Left hindlimb (tissue), 1 donor: ENCODE measurements at regions not wholly inside any gene's neighbourhood (a gene's known extent, or its start where the extent isn't known, plus 50 kb on each side); places are given as distances from the start of the nearest gene placed in this dataset.
A peak's percentile ranks its signal among the peaks of the same experiment; 100 is the strongest.
"Not testable (repeated sequence)": the region's sequence is repeated elsewhere in the genome, so short reads cannot be mapped to it uniquely, and the experiment has no call there.

ENCODE experiments used
- DNase-seq: peaks from one replicate; pipeline ENCODE4 v3.0.0-alpha.2; 2018

DNA sequence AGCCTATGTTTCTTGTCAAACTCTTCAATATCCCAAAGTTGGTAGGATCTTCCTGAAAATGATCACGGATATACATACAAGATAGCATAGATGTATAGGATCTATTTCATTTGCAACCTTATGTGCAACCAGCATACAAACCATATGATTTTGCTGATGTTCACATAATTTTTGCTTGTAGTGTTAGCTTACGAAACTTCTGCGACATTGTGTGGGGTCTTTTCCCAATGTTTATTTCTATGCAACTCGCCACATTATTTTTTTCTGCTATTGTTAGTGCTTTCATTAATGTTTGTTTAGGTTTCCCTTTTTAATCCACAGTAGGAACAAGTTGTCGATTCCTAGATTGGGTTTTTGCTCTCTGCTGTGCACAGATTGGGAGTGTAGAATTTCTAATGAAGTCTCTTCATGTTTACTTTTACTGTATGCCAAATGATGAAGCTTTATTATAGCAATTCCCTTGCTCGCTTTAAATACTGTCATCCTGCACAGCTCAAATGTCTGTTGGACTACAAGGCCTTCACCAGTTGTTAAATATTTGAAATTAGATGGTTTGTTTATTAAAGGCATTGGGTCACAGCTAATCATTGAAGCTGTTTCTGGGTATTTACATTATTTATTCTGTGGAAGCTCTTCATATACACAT is 257.6 kb upstream of the PCDH7 start:
- no peak for DNase-seq

DNA sequence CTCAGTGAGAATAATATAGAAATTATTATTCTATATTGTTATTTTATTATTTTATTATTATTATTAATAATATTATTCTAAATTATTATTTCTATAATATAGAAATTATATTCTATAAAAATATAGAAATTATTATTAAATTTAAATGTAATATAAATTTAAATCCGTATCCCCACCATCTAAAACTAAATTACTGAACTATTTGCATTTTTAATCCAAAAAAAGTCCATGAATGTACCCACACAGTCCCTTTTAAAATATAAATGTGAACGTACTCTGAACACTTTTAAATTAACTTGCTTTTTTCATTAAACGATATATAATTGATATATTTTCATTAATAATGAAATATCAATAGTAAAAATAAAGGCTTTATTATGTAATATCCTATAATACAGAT is 248.3 kb upstream of the PCDH7 start:
- no peak for DNase-seq

DNA sequence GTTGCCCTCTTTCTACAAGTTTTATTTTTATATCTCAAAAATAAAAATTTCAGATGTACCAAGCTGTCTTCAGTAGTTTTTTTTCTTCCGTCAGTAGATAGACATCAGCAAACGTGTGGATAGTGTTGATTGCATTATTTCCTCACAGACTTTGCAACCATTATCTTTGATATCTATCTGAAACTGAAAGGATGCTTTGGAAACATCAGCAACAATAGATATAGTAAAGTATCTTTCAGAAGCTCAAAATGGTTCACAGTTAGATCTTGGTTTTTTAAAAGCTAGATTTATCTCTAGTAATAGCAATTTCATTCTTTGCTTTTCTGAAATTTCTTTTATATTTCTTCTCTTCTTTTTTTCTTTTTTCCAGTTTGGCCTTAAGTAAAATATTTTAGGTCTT is 246.9 kb upstream of the PCDH7 start:
- DNase-seq, result no peak

DNA sequence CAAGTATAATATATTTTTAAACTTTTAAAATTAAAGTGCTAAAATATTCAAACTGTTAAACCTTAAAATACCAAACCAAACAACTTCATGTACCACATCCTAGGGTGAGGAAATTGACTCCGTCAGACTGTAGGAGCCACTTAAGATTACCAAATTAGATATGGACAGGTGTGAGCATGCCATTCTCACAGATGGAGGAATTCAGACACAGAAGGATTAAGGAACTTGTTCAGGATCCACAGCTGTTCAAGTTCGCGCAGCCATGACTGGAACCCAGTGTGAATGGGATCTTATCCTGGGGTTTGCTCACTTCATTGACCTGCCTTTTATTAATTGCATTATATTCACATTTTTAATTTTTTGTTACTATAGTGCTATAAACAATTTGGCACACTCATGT is 224.9 kb upstream of the PCDH7 start:
- DNase-seq, result no peak

DNA sequence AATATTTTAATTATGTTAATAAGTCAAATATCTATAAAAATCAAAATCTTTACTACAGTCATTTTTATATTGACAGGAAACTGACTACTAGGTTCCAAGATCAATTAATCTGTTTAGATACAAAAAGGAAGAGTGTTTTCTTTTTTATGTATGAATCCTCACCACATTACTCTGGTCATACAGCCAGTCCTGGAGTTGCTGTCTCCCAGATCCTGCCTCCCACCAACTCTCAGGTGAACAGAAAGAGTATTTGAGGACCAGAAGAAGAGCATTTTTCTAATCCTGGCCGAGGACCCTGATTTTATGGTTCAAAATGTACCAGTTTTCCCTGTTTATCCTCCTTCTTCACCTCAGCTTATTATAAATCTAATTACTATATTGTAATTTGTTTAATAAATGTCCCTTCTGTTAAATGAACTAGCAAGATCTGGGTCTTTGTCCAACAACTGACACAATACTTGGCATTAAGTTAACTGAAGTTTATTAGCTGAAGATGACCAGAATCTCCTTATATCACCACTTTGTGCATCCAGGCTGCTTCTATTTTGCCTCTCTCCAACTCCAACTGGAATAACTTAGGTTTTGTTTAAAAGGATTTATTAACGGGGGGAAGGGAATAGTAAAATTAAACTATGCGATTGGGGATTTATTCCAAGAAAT is 224.4 kb upstream of the PCDH7 start:
- DNase-seq, result no peak

DNA sequence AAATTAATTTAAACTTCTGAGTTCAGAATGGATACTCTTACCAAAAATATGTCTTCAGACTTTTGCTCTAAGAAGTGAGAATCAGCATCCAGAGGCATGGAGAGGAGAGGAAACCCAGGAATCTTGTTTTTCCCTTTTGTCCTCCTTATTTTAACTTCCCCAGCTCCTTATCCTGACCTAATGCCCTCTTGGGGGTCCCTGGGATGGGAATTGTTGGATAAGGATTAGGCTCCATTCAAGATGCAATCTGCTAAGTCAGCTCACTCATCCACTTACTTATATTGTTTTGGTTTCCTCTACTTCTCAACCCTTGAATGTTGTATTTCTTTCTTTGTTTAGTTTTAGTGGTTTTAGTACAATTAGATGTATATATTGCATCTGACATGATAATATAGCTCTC is 208.4 kb upstream of the PCDH7 start:
- no peak for DNase-seq

DNA sequence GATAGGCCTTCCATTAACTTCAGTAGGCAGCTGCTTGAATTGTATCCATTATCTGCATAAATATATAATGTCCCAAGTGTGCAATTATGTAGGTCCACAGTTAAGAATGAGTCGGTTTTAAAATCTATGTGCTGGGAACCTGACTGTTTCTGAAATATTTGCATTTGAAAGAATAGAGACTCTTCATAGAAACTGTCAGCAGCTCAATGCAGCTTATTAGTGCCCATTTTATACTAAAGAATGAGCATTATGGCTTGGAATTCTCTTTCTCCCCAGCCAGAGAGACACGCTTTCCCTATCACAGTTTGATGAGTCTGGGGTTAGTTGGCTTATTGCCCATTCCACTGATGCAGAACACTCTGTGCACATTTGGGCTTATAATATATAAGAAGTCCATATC is 202.0 kb upstream of the PCDH7 start:
- DNase-seq, result no peak

DNA sequence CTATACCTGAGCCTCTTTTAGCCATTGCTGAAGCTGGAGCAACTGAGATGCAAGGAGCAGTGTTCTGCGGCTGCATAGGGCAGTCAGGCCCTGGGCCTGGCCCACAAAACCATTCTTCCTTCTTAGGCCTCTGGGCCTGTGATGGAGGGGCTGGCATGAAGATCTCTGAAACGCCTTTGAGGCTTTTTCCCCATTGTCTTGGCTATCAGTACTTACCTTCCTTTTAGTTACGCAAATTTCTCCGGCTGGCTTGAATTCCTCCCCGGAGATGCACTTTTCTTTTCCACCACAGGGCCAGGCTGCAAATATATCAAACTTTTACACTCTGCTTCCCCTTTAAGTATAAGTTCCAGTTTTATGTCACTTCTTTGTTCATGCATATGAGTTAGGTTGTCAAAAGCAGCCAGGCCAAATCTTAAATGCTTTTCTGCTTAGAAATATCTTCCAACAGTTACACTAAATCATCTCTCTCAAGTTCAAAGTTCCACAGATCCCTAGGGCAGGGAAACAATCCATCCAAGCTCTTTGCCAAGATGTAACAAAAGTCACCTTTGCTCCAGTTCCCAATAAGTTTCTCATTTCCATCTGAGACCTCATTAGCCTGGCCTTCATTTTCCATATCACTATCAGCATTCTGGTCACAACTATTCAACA is 194.4 kb upstream of the PCDH7 start:
- no peak for DNase-seq

DNA sequence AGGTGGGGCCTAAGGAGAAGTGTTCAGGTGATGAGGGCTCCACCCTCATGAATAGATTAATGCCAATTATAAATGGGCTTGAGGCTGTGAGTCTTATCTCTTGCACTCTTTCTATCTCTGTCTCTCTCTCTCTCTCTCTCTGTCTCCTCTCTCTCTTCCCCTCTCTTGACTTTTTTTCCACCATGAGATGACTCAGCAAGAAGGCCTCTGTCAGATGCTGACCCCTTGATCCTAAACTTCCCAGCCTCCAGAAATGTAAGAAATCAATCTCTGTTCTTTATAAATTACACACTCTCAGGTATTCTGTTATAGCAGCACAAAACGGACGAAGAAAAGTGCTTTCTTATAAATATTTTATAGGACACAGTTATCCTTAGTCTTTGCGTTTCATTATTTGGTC is 184.9 kb upstream of the PCDH7 start:
- no peak for DNase-seq

DNA sequence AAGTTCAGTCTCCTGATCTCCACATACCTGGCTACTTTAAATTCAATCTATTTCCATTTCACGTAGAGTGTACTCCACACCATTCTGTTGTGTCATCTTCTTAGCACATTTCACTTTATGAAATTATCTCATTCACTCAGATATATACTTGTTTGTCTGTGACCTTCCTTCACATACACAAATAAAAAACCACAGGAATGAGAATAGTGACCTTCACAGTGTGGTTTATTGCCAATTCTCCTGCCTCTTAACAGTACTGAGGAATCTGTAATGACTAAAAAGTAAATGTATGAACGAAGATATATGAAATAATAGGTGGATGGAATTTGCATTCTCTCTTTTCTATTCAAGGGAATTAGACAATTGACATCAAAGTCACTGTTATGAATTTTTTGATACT is 183.9 kb upstream of the PCDH7 start:
- DNase-seq, result no peak

DNA sequence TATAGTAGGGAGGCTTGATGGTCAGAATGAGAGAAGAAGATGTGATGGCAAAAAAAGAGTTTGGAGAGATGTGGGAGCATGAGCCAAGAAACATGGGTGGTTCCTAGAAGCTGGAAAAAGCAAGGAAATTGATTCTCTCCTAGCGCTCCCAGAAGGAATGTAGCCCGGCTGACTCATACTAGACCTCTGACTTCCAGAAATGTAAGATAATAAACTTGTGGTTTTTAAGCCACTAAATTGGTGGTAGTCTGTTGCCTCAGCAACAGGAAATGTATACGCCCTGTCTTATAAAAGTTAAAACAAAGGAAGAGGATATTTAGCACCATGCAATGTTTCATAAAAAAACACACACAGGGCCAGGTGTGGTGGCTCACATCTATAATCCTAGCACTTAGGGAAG is 182.7 kb upstream of the PCDH7 start:
- peak; percentile 37 for DNase-seq

DNA sequence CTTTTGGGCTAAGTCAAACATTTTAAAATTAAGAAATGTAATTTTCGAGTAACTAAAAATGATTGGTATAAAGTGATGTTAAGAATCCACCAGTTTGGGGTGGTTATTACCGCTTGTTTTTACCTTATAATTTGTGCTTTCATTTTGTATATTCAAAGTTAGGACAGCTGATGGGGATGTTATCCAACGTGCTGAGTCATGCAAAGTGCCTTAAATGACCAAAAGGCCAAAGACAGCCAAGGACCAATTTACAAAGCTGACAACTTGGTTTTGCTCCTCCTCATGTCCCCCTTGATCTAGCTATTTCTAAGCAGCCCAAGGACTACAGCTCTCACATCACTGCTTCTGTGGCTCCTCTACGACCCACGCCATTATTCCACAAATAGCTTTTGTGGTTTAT is 181.4 kb upstream of the PCDH7 start:
- no peak for DNase-seq

DNA sequence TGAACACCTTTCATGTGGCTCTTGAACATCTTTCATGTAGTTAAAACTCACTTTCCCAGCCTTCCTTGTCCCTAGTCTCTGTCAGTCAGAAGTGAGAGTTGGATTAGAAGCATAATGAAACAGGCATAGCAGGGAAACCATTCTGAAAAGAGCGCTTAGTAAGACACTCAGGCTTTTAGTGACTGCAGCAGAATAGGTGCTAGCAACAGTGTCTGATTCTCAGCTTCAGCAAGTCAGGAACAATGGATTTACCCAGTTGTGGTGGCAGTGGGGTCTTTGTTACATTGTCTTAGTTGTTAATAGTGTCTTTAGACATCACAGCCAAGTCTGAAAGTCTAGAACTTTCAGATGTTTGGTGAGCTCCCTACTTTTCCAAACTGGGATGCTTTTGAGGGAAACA is 177.1 kb upstream of the PCDH7 start:
- DNase-seq, result no peak

DNA sequence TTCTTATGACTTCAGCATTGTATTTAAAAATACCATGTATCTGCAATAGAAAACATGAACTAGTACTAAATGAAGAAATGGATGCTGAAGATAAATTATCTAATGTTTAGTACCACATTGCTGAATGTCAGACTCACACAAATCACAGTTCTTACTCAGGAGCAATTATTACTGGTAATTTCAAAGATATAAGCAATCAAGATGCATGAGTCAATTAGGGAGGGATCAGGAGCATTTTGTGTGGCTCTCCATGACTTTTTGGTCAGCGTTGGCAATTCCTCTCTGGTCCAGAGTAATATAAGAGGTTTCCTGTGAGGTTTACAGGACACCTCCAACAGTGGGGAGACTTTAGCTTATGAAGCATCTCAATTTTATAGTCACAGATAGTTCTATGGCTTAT is 167.0 kb upstream of the PCDH7 start:
- no peak for DNase-seq

DNA sequence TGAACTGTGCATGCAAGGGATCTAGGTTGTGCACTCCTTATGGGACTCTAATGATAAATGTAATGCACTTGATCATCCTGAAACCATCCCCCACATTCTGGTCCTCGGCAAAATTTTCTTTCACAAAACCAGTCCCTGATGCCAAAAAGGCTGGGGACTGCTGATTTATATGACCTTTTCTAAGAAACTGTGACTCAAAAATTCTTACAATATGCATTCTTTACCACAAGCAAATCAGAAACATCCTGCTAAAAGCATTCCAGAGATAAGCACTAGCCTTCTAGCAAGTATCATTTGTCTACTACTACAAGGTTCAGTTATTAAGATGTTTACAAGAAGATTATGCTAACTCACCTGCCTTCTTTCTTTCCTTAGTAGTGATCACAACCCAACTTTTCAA is 166.5 kb upstream of the PCDH7 start:
- no peak for DNase-seq

DNA sequence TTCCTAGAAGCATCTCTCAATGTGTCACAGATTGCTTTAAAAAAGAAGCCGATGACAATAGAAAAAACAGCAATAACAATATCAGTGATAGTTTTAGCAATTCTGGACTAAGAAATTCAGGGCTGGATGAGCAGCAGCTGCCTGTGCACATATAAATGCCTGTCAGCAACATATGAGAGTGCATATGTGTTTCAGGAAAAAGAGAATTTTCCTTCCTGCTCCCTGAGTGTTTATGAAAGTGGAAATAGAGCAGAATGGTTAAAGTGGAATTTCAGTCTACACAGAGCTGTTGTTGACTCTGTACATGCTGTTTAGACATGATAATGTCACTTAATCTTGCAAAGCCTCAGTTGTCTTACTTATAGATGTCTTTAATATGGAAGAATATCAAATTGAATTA is 164.4 kb upstream of the PCDH7 start:
- DNase-seq, result no peak

DNA sequence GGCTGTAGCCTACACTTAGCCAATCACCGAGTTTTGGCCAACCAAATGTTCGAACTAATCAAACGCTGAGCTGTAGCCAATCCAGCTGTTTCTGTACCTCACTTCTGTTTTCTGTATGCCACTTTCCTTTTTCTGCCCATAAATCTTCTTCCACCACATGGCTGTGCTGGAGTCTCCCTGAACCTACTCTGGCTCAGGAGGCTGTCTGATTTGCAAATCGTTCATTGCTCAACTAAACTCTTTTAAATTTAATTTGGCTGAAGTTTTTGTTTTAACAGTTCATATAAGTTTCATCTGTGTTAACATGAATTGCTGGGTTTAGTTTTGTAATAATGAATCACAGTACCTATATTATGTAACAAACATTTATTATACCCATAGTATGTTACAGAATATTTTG is 160.7 kb upstream of the PCDH7 start:
- DNase-seq, result no peak

DNA sequence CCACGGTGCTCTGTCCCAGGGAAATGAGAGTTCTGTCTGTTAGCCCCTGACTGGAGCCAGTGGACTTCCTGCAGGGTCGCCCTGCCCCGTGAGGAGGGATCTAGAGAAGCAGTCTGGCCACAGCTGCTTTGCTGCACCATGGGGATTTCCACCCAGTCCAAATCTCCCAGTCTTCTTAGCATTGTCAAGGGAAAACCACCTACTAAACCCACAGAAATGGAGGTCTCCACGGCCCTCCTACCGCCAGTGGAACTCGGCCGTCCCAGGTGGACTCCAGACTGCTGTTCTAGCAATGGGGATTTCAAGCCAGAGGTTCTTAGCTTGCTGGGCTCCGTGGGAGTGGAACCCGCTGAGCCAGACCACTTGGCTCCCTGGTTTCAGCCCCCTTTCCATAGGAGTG is 133.3 kb upstream of the PCDH7 start:
- DNase-seq, result no peak

DNA sequence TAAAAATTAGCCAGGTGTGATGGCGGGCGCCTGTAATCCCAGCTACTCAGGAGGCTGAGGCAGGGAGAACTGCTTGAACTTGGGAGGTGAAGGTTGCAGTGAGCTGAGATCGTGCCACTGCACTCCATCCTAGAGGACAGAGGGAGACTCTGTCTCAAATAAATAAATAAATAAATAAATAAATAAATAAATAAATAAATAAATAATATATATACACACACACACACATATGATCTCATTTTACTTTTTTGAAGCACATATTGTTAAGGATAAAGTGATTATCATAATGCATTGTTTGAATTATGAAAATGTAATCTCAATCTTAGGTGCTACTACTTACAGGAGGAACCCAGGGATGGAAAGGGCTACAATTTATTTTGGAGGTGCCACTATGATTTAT is 130.5 kb upstream of the PCDH7 start:
- DNase-seq, result not testable (repeated sequence)

DNA sequence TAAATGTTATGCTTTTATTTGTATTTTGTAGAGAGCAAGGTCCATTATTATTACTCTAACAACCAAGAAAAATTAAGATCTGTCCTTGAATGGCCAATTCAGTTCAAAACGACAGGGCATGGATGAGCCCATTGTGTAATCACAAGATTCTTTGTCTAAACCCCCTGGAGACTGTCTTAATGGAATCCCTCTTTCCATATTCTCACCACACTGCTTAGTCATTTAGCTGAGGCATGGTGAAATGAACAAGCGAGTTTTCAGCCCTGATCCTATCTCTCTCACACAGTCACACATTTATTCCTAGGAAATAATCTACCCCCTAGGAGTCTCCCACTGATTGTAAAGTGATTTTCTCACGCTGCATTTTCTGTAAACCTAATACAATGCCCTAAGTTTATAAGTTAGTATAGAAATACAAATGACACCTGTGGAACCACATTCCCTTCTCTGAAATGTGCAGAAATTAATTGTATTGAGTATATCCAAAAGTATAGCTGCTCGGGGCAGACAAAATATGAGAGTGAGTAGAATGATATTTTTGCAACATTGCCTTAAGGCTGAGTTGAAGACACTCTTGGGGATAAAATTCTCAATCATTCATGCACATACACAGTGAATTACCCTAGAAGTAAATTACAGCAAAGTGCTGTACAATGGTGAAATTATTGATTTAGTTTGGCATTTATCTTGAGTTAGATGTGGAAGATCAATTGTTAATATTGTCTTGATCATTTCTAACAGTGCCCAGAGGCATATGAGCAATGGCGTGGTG is 119.7 kb upstream of the PCDH7 start:
- DNase-seq, result no peak

DNA sequence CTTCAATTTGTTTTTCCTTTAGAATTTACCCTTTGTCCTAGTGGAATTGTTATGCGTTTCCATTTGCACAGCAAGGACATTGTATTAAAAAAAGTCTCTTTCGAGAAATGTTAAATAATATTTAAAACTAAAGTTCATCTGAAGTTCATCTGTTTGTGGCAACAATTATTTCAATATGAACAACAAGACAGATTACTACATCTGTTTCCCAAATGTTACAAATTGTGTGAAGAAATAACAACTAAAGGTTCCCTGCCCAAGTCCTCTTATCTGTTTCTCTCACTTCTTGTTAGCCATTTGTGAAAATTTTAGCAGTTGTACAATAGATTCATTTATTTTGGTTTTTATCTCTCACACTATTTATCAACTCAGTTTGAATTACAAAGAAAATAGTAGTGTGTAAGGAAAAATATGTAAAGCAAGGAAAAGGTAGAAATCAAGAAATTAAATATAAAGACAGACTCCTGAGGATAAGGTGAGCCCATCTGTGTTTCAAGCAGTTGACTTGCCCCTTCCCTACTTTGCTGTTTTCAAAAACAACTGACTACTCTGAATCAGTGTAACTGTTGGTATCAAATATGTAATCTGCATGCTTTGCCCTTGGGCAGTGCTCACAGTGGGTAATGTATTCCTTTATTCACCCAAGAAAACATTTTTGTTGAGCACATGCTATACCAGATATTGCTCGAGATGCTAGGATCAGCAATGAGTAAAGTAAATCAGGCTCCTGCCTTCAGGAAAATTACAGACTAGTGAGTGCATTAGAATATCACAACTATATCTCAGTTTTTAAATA is 118.9 kb upstream of the PCDH7 start:
- no peak for DNase-seq

DNA sequence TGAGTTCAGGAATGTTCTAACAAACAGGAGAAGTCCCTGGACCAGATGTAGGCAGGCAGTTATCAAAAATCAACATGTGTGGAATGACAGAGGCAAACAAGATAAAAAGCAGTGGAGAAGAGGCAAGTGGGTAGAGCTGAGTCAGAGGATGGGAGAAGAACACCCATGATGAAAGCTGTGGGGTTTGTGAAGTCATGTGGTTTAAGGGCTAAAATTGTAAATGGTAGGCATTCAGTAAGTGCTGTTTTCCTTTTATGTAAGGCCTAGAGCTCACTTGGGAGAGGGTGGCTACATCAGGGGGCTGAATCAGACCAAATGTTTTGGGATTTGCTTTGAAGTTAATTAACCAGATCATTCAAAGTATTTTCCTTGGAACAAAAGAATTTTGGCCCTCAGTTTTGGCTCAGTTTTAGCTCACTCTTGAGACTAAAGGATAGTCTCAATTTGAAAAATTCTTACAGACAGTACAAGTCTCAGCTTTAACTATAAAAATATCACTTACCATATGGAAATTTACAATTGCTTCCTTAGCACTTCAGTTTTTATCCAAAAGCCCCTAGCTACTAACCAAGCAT is 114.5 kb upstream of the PCDH7 start:
- no peak for DNase-seq

DNA sequence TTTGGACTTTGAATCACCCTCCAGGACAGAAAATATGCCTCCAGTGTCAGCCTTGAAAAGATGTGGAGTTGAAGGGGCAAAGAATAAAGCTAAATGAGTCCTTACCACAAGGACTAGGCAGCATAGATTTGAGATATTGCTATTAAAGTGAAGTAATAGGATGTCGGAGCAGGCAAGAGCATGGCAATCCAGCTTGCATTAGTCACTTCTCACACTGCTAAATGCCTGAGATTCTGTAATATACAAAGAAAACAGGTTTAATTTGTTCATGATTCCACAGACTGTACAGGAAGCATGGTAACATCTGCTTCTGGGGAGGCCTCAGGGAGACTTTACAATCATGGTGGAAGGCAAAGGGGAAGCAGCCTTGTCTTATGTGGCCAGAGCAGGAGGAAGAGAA is 109.8 kb upstream of the PCDH7 start:
- no peak for DNase-seq
